Panc1 (cell line): ENCODE measurements at regions not wholly inside any gene's neighbourhood (a gene's known extent, or its start where the extent isn't known, plus 50 kb on each side); places are given as distances from the start of the nearest gene placed in this dataset.

Source experiments
- ATAC-seq: fragments of 200-7000 bp; cut with Tn5 transposase; 2 replicates; pipeline ENCODE4 v1.9.1; 2020; ENCODE audit warnings: mild to moderate bottlenecking, moderate library complexity
- BruUV-seq: library from RNA; stranded (reverse); fragments of 400-500 nt; replicated peaks from 2 replicates; lab custom pipeline; 2021; lab: Mats Ljungman, UMichigan
- CTCF ChIA-PET: fragments of 300-600 bp; sonication (Branson Sonifier 250); formaldehyde crosslinking; loops from one replicate; lab custom pipeline; 2022; ENCODE audit warnings: antibody characterized with exemption; lab: Charles Lee
- POLR2A ChIA-PET: fragments of 300-600 bp; sonication (Branson Sonifier 250); formaldehyde crosslinking; loops from one replicate; lab custom pipeline; 2022; ENCODE audit warnings: antibody characterized with exemption; lab: Charles Lee
- DNase-seq: peaks from one replicate; pipeline ENCODE4 v3.0.0-alpha.2; 2010; ENCODE audit warnings: low read depth, low spot score
- H3K27ac ChIP-seq: 2 replicates; pipeline ENCODE4 v1.5.1; 2011; ENCODE audit warnings: mild to moderate bottlenecking, low read length, inconsistent platforms
- H3K27me3 ChIP-seq: fragments of 200-500 bp; sonication (Bioruptor generic); 2 replicates; pipeline ENCODE4 v1.6.0; 2014; ENCODE audit warnings: low read length, inconsistent platforms; ENCODE audit not compliant: control insufficient read depth, insufficient read depth
- H3K36me3 ChIP-seq: fragments of 200-500 bp; sonication (Bioruptor generic); 2 replicates; pipeline ENCODE4 v1.5.1; 2014; ENCODE audit warnings: inconsistent platforms, mild to moderate bottlenecking, low read length, moderate library complexity; ENCODE audit not compliant: control insufficient read depth, insufficient read depth
- H3K4me1 ChIP-seq: 2 replicates; pipeline ENCODE4 v1.5.1; 2011; ENCODE audit warnings: inconsistent platforms, mild to moderate bottlenecking, low read length, moderate library complexity; ENCODE audit not compliant: control insufficient read depth, insufficient read depth
- H3K4me3 ChIP-seq, 2 experiments: 2 replicates each; pipeline ENCODE4 v1.5.1; 2011 to 2012; ENCODE audit warnings: low read depth in 2 of 2, low read length in 2 of 2, mild to moderate bottlenecking in 2 of 2, inconsistent platforms in 1 of 2, moderate library complexity in 1 of 2
- H3K9me3 ChIP-seq: fragments of 200-500 bp; sonication (Bioruptor generic); 2 replicates; pipeline ENCODE4 v1.5.1; 2014; ENCODE audit warnings: low read depth, mild to moderate bottlenecking, inconsistent platforms, low read length, moderate library complexity; ENCODE audit not compliant: control insufficient read depth, insufficient read depth
- CTCF ChIP-seq: fragments of 450-650 bp; IDR thresholded peaks from 2 replicates; pipeline ENCODE4 v1.5.1; 2017; ENCODE audit warnings: mild to moderate bottlenecking
- POLR2AphosphoS5 ChIP-seq: IDR thresholded peaks from 2 replicates; pipeline ENCODE4 v1.6.1; 2012; ENCODE audit warnings: mild to moderate bottlenecking, low read depth, low read length, moderate library complexity
- REST ChIP-seq, 2 experiments: IDR thresholded peaks; 2 replicates each; pipeline ENCODE4 v1.6.1; 2011 to 2012; ENCODE audit warnings: low read depth in 2 of 2, control low read depth in 1 of 2, low read length in 1 of 2, mild to moderate bottlenecking in 1 of 2, moderate library complexity in 1 of 2; ENCODE audit not compliant: insufficient read depth in 1 of 2
- SIN3A ChIP-seq: IDR thresholded peaks from 2 replicates; pipeline ENCODE4 v1.6.1; 2012; ENCODE audit warnings: low read depth, mild to moderate bottlenecking, low read length, moderate library complexity, borderline replicate concordance; ENCODE audit not compliant: insufficient read depth
- TCF7L2 ChIP-seq: IDR thresholded peaks from 2 replicates; pipeline ENCODE4 v1.6.1; 2011; ENCODE audit warnings: mild to moderate bottlenecking, low read depth, low read length, inconsistent platforms
- in situ Hi-C: cut with HindIII; loops from 2 replicates; pipeline ENCODE4 v1.10.0; 2016; ENCODE audit warnings: low sequenced_read_pairs, low pct_unique_long_range_greater_than_20kb
- intact Hi-C: fragments of 100-400 bp; cut with micrococcal nuclease; formaldehyde crosslinking; loops from one replicate; pipeline ENCODE4 v1.10.0; 2022; ENCODE audit not compliant: unreplicated experiment

DNA sequence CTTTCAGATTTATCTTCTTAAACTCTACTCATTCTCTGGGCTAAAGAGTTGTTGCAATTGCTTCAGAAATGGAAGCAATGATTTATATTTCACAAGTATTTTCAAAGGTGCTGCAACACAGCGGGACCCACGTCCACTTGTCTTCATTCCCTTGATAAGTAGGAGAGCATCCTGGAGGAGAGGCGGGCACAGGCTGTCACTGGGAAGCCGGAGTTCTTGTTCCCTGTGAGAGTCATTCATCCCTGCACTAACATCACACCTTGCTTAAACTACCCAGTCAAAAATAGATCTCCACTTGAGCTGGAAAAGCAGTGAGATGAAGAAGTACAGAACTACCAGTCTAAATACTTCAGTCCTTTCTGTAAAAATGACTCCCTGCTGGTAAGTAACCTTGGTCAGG is 160.5 kb upstream of the RASSF8 start:
- H3K27me3 ChIP-seq = no peaks in the 10 kb centered on the region; the same call in 1 of the 2 replicates
- in situ Hi-C loops = no loop called here
- DNase-seq = no peak
- POLR2A ChIA-PET = no interaction called here
- H3K36me3 ChIP-seq = no peaks in the 10 kb centered on the region
- no peak for ATAC-seq
- TF ChIP-seq SIN3A (no peak), POLR2AphosphoS5 (no peak), TCF7L2 (no peak), CTCF (no peak), REST (IDR thresholded peaks at IDR 0.05; ENCODE audit: insufficient read depth in 1 of 2, low read depth in 2 of 2, low read length in 1 of 2) (no peak)
- BruUV-seq = no TSS peak
- no peak overlapping the region for H3K4me3 ChIP-seq
- CTCF ChIA-PET = no interaction called here
- no peak overlapping the region for H3K27ac ChIP-seq
- intact Hi-C loops = no loop called here
- no peaks in the 10 kb centered on the region for H3K9me3 ChIP-seq
- no peaks in the 10 kb centered on the region for H3K4me1 ChIP-seq

- in situ Hi-C loops = no loop called here
- ATAC-seq = no peak
Observed at GRCh38 chr12:25800101-25800500, 158.4 kb upstream of the RASSF8 start.

More at GRCh38 chr12:25800101-25800500, 158.4 kb upstream of the RASSF8 start:
- no TSS peak for BruUV-seq
- H3K4me1 ChIP-seq = no peaks in the 10 kb centered on the region
- H3K4me3 ChIP-seq = no peak overlapping the region
- no peaks in the 10 kb centered on the region for H3K9me3 ChIP-seq
- H3K27me3 ChIP-seq = no peaks in the 10 kb centered on the region; the same call in 1 of the 2 replicates
- intact Hi-C loops = no loop called here
- no peak overlapping the region for H3K27ac ChIP-seq
- no peak for DNase-seq
- no peaks in the 10 kb centered on the region for H3K36me3 ChIP-seq
- CTCF ChIA-PET = no interaction called here
- TF ChIP-seq REST (IDR thresholded peaks at IDR 0.05; ENCODE audit: insufficient read depth in 1 of 2, low read depth in 2 of 2, low read length in 1 of 2) (no peak), SIN3A (no peak), TCF7L2 (no peak), POLR2AphosphoS5 (no peak), CTCF (no peak)
- POLR2A ChIA-PET = no interaction called here
